Brain microvascular endothelial cell (primary cell): ENCODE measurements at regions not wholly inside any gene's neighbourhood (a gene's known extent, or its start where the extent isn't known, plus 50 kb on each side); places are given as distances from the start of the nearest gene placed in this dataset.
"Not testable (repeated sequence)": the region's sequence is repeated elsewhere in the genome, so short reads cannot be mapped to it uniquely, and the experiment has no call there.

ENCODE experiments used
- DNase-seq: peaks from one replicate; pipeline ENCODE4 v3.0.0-alpha.2; 2020
- H3K27ac ChIP-seq: fragments of 250-450 bp; sonication (Bioruptor Pico); 2 replicates; pipeline ENCODE4 v1.5.1; 2020; ENCODE audit warnings: mild to moderate bottlenecking, moderate library complexity
- H3K27me3 ChIP-seq: fragments of 250-450 bp; sonication (Bioruptor Pico); replicated peaks from 2 replicates; pipeline ENCODE4 v1.5.1; 2020; ENCODE audit warnings: mild to moderate bottlenecking
- H3K36me3 ChIP-seq: fragments of 250-450 bp; sonication (Bioruptor Pico); replicated peaks from 2 replicates; pipeline ENCODE4 v1.5.1; 2020; ENCODE audit warnings: mild to moderate bottlenecking
- H3K4me3 ChIP-seq: 2 replicates; pipeline ENCODE4 v1.5.1; 2011; ENCODE audit warnings: low read depth, mild to moderate bottlenecking, control low read depth, low read length, moderate library complexity
- in situ Hi-C: cut with HindIII; loops from 2 replicates; pipeline ENCODE4 v1.10.0; 2017; ENCODE audit warnings: low sequenced_read_pairs, low pct_ligation_motif_present
- TF ChIP-seq, protein P1 (sequence below): IDR thresholded peaks from 2 replicates; pipeline ENCODE4 v1.5.1; 2011; ENCODE audit warnings: low read depth, mild to moderate bottlenecking, moderate library complexity, low read length, control low read depth, inconsistent platforms; ENCODE audit errors: missing control alignments

DNA sequence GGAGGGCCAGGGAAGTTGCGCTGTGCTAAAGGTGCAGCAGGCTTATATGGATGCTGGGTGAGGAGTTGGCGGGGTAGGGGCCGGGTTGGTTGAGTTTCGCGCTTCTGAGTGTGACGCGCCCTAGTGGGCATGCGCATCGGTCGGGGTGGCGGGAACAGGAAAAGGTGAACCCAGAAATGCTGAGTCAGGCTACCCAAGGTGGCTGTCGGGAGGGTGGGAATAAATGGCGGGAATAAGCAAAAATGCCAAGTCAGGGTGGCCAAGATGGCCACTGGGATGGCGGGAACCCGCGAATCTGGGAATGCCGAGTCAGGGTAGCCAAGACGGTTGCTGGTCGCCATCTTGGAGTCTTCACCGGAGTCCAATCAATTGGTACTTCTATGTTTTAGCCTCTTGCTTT, 580.0 kb downstream of the SUCLG1 start:
- DNase-seq: no peak
- Histone ChIP-seq H3K27ac (no peak overlapping the region), H3K27me3 (no peaks in the 10 kb centered on the region), H3K36me3 (no peaks in the 10 kb centered on the region), H3K4me3 (no peak overlapping the region)
- in situ Hi-C loops: no loop called here
- TF ChIP-seq, protein P1, sequence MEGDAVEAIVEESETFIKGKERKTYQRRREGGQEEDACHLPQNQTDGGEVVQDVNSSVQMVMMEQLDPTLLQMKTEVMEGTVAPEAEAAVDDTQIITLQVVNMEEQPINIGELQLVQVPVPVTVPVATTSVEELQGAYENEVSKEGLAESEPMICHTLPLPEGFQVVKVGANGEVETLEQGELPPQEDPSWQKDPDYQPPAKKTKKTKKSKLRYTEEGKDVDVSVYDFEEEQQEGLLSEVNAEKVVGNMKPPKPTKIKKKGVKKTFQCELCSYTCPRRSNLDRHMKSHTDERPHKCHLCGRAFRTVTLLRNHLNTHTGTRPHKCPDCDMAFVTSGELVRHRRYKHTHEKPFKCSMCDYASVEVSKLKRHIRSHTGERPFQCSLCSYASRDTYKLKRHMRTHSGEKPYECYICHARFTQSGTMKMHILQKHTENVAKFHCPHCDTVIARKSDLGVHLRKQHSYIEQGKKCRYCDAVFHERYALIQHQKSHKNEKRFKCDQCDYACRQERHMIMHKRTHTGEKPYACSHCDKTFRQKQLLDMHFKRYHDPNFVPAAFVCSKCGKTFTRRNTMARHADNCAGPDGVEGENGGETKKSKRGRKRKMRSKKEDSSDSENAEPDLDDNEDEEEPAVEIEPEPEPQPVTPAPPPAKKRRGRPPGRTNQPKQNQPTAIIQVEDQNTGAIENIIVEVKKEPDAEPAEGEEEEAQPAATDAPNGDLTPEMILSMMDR: no peak

DNA sequence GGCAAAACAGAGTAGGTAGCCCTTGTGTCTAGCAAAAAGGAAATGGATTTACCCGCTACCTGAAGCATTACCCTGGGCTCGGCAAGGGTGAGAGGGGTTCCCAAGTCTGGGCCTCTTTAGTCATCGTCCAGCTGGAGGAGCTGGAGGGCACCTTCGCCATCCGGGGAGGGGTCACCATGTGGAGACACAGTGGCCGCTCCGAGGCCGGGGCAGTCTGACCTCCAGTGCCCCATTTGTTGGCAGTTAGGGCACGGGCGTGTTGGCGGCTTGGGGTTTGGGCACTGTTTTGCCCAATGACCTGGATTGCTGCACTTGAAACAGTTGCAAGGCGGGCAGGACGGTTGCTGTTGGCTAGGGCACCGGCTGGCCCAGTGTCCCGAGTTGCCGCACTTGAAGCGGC, 581.8 kb downstream of the SUCLG1 start:
- DNase-seq, H3K27ac ChIP-seq, H3K4me3 ChIP-seq, H3K36me3 ChIP-seq, H3K27me3 ChIP-seq, in situ Hi-C loops: not testable (repeated sequence)

DNA sequence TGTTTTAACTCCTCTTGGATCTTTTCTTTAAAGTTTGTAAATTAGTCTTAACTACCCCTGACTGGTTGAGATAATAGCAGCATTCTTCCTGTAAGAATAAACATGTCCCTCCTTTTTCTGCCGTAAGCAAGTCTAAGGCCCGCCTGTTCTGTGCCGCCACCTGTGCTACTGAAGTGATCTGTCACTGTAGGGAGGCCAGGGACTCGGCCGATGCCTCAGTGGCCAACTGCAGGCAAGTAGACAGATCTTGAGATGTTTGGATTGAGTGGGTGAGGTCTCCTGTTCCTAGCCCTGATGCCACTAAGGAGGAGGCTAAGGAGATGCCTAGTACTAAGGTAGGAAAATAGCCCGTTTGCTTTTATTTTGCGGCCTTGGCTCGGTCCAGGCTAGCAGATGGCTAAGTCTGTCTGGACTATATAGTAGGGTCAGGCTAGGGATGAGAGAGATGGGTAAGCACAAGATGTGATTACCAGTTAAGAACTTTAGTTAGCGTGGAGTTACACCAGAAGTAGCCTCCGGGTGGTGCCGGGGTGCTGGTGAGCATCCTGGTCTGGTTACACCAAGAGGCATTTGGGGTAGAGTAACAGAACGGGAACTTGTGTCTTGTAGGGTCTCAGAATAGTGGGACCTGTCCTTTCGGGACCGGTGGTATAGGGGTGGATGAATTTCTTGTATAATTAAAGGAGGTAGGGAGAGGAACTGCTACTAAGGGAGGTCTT, 584.2 kb downstream of the SUCLG1 start:
- in situ Hi-C loops: no loop called here
- TF ChIP-seq, protein P1: no peak

DNA sequence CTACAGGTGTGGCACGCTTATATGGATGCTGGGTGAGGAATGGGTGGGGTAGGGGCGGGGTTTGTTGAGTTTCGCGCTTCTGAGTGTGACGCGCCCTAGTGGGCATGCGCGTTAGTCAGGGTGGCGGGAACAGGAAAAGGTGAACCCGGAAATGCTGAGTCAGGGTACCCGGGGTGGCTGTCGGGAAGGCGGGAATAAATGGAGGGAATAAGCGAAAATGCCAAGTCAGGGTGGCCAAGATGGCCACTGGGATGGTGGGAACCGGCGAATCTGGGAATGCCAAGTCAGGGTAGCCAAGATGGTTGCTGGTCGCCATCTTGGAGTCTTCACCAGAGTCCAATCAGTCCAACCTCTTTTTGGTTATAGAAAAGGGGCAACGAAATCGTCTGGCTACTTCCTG, 585.0 kb downstream of the SUCLG1 start:
- Histone ChIP-seq H3K36me3 (no peaks in the 10 kb centered on the region), H3K4me3 (no peak overlapping the region), H3K27me3 (no peaks in the 10 kb centered on the region), H3K27ac (no peak overlapping the region)
- no peak for DNase-seq
- in situ Hi-C loops: no loop called here
- TF ChIP-seq, protein P1: no peak

More for the DNA sequence above, 584.2 kb downstream of the SUCLG1 start:
- DNase-seq: no peak
- H3K36me3 ChIP-seq: no peaks in the 10 kb centered on the region
- no peak overlapping the region for H3K27ac ChIP-seq
- no peaks in the 10 kb centered on the region for H3K27me3 ChIP-seq
- no peak overlapping the region for H3K4me3 ChIP-seq

DNA sequence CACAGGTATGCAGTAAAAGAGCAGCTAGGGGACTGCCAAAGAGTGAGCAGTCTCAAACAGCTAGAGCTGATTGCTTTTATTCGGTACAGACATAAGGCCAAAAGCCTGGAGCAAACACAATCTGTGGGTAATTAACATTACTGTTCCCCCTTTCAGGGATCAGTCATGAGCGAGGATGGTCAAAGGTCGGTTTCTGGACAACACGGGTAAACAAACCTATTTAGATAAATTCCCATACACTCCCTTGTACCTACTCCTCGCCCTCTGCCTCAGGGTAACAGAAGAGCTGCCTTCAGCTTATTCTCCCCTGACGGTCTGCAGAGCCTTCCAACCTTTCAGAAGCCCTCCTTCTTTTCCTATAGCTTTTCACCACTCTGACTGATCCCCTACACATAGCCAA, 586.0 kb downstream of the SUCLG1 start:
- Histone ChIP-seq H3K27me3 (no peaks in the 10 kb centered on the region), H3K27ac (no peak overlapping the region), H3K36me3 (no peaks in the 10 kb centered on the region), H3K4me3 (no peak overlapping the region)
- no peak for DNase-seq
- TF ChIP-seq, protein P1: no peak
- in situ Hi-C loops: no loop called here

DNA sequence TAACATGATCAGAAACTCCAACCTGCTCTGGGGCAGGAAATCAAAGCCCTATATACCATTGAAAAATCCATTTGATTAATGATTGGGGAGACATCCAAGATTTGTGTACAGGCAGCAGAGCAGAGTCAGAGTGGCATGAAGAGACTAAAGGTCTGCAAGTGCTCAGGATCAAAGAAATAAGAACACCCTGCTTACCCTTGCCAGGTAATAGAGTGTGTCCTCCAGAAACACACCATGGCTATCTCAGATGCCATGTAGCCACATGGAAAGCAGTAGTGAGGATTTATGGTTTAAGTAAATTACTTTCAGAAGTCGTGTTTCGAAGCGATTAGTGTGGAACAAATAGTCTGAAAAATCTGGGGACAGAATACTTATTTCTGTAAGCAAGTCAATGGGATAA, 592.9 kb downstream of the SUCLG1 start:
- no peak for DNase-seq
- no peaks in the 10 kb centered on the region for H3K36me3 ChIP-seq
- H3K27ac ChIP-seq: no peak overlapping the region
- H3K27me3 ChIP-seq: no peaks in the 10 kb centered on the region
- TF ChIP-seq, protein P1: no peak
- in situ Hi-C loops: no loop called here
- no peak overlapping the region for H3K4me3 ChIP-seq
